ENCODE measurements at regions not wholly inside any gene's neighbourhood (a gene's known extent, or its start where the extent isn't known, plus 50 kb on each side); places are given as distances from the start of the nearest gene placed in this dataset.

DNA sequence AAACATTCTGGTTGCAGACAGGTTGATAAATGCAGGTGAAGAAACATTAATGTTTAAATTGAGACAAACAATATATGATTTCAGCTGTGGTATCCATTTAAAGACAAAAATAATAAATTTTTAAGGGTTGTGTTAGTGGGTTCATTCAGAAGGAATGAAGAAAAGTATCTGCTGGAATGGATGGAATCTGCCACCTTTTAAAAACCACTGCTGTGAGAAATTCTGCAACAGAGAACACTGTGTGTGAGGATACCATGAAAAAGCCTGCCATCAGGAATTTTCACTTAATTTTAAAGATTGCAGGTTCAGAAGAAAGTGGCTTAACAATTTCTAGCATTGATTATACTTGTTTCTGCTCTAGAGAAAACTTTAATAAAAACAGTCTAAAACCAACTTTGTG is 184.6 kb upstream of the SOX5 start:
- no peak for TF ChIP-seq EZH2 (IDR thresholded peaks at IDR 0.05; ENCODE audit: borderline replicate concordance, insufficient read depth, low read length, poor library complexity, severe bottlenecking)
- TF ChIP-seq POLR2AphosphoS5 (IDR thresholded peaks at IDR 0.05) = no peak
- no peak for TF ChIP-seq EP300 (conservative IDR thresholded peaks at IDR 0.05; ENCODE audit: poor library complexity, severe bottlenecking)
- no peak for TF ChIP-seq RAD21 (conservative IDR thresholded peaks at IDR 0.05)
- no peak for TF ChIP-seq TAF1 (IDR thresholded peaks at IDR 0.05; ENCODE audit: low read depth)
- TF ChIP-seq, protein P1, sequence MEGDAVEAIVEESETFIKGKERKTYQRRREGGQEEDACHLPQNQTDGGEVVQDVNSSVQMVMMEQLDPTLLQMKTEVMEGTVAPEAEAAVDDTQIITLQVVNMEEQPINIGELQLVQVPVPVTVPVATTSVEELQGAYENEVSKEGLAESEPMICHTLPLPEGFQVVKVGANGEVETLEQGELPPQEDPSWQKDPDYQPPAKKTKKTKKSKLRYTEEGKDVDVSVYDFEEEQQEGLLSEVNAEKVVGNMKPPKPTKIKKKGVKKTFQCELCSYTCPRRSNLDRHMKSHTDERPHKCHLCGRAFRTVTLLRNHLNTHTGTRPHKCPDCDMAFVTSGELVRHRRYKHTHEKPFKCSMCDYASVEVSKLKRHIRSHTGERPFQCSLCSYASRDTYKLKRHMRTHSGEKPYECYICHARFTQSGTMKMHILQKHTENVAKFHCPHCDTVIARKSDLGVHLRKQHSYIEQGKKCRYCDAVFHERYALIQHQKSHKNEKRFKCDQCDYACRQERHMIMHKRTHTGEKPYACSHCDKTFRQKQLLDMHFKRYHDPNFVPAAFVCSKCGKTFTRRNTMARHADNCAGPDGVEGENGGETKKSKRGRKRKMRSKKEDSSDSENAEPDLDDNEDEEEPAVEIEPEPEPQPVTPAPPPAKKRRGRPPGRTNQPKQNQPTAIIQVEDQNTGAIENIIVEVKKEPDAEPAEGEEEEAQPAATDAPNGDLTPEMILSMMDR (IDR thresholded peaks at IDR 0.05; ENCODE audit: poor library complexity, severe bottlenecking) = no peak
- TF ChIP-seq MXI1 (conservative IDR thresholded peaks at IDR 0.05; ENCODE audit: poor library complexity, severe bottlenecking) = no peak
- no peak for TF ChIP-seq SMC3 (conservative IDR thresholded peaks at IDR 0.05; ENCODE audit: poor library complexity)
- TF ChIP-seq, protein P2, sequence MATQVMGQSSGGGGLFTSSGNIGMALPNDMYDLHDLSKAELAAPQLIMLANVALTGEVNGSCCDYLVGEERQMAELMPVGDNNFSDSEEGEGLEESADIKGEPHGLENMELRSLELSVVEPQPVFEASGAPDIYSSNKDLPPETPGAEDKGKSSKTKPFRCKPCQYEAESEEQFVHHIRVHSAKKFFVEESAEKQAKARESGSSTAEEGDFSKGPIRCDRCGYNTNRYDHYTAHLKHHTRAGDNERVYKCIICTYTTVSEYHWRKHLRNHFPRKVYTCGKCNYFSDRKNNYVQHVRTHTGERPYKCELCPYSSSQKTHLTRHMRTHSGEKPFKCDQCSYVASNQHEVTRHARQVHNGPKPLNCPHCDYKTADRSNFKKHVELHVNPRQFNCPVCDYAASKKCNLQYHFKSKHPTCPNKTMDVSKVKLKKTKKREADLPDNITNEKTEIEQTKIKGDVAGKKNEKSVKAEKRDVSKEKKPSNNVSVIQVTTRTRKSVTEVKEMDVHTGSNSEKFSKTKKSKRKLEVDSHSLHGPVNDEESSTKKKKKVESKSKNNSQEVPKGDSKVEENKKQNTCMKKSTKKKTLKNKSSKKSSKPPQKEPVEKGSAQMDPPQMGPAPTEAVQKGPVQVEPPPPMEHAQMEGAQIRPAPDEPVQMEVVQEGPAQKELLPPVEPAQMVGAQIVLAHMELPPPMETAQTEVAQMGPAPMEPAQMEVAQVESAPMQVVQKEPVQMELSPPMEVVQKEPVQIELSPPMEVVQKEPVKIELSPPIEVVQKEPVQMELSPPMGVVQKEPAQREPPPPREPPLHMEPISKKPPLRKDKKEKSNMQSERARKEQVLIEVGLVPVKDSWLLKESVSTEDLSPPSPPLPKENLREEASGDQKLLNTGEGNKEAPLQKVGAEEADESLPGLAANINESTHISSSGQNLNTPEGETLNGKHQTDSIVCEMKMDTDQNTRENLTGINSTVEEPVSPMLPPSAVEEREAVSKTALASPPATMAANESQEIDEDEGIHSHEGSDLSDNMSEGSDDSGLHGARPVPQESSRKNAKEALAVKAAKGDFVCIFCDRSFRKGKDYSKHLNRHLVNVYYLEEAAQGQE (IDR thresholded peaks at IDR 0.05; ENCODE audit: borderline replicate concordance) = no peak
- Histone ChIP-seq H3K36me3 (ENCODE audit: insufficient read depth, low read length) (no peaks in the 10 kb centered on the region), H3K27me3 (ENCODE audit: insufficient read depth, low read depth, low read length) (no peaks in the 10 kb centered on the region), H3K9me2 (ENCODE audit: insufficient read depth, low read length) (no peaks in the 10 kb centered on the region), H3K9me3 (ENCODE audit: low read length) (no peaks in the 10 kb centered on the region), H2AFZ (ENCODE audit: low read depth, low read length) (no peak overlapping the region), H3K9ac (ENCODE audit: low read length) (no peak overlapping the region), H3K4me3 (ENCODE audit: low read length) (no peak overlapping the region), H3K27ac (ENCODE audit: low read length) (no peak overlapping the region), H4K20me1 (ENCODE audit: insufficient read depth) (no peaks in the 10 kb centered on the region), H3F3A (ENCODE audit: insufficient read depth, low read length, poor library complexity, severe bottlenecking) (no peaks in the 10 kb centered on the region), H3K4me2 (ENCODE audit: low read length) (no peak overlapping the region), H3K79me2 (replicated peaks; ENCODE audit: insufficient read depth, low read length) (no peaks in the 10 kb centered on the region)

DNA sequence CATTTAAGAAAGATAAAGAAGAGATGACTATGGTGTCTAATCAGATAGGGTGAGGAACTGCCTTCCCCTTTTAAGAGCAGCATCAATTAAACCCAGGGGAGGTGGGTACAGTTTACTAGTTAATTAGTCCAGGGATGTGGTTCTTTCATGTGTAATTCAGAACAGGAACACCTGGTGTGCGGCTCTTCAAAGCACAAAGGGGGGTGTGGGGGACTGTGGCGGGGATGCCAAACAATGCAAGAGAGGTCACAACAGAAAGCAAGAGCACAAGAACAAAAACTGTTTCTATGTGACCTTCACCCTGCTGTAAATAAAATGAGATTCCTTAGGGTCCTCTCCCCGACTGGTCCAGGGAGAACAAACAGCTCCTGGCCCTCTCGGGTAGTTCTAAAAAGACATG is 183.9 kb upstream of the SOX5 start:
- Histone ChIP-seq H3K27me3 (ENCODE audit: insufficient read depth, low read depth, low read length) (no peaks in the 10 kb centered on the region), H3K9ac (ENCODE audit: low read length) (no peak overlapping the region), H3K4me2 (ENCODE audit: low read length) (no peak overlapping the region), H3K36me3 (ENCODE audit: insufficient read depth, low read length) (no peaks in the 10 kb centered on the region), H3K4me3 (ENCODE audit: low read length) (no peak overlapping the region), H3K9me2 (ENCODE audit: insufficient read depth, low read length) (no peaks in the 10 kb centered on the region), H4K20me1 (ENCODE audit: insufficient read depth) (no peaks in the 10 kb centered on the region), H3K27ac (ENCODE audit: low read length) (no peak overlapping the region), H3K79me2 (replicated peaks; ENCODE audit: insufficient read depth, low read length) (no peaks in the 10 kb centered on the region), H3F3A (ENCODE audit: insufficient read depth, low read length, poor library complexity, severe bottlenecking) (no peaks in the 10 kb centered on the region), H3K9me3 (ENCODE audit: low read length) (no peaks in the 10 kb centered on the region), H2AFZ (ENCODE audit: low read depth, low read length) (no peak overlapping the region)
- TF ChIP-seq POLR2AphosphoS5 (IDR thresholded peaks at IDR 0.05) = no peak
- no peak for TF ChIP-seq SMC3 (conservative IDR thresholded peaks at IDR 0.05; ENCODE audit: poor library complexity)
- TF ChIP-seq, protein P1 (IDR thresholded peaks at IDR 0.05; ENCODE audit: poor library complexity, severe bottlenecking) = no peak
- no peak for TF ChIP-seq EP300 (conservative IDR thresholded peaks at IDR 0.05; ENCODE audit: poor library complexity, severe bottlenecking)
- TF ChIP-seq, protein P2 (IDR thresholded peaks at IDR 0.05; ENCODE audit: borderline replicate concordance) = no peak
- no peak for TF ChIP-seq EZH2 (IDR thresholded peaks at IDR 0.05; ENCODE audit: borderline replicate concordance, insufficient read depth, low read length, poor library complexity, severe bottlenecking)
- TF ChIP-seq MXI1 (conservative IDR thresholded peaks at IDR 0.05; ENCODE audit: poor library complexity, severe bottlenecking) = no peak
